ENCODE measurements at regions not wholly inside any gene's neighbourhood (a gene's known extent, or its start where the extent isn't known, plus 50 kb on each side); places are given as distances from the start of the nearest gene placed in this dataset.

DNA sequence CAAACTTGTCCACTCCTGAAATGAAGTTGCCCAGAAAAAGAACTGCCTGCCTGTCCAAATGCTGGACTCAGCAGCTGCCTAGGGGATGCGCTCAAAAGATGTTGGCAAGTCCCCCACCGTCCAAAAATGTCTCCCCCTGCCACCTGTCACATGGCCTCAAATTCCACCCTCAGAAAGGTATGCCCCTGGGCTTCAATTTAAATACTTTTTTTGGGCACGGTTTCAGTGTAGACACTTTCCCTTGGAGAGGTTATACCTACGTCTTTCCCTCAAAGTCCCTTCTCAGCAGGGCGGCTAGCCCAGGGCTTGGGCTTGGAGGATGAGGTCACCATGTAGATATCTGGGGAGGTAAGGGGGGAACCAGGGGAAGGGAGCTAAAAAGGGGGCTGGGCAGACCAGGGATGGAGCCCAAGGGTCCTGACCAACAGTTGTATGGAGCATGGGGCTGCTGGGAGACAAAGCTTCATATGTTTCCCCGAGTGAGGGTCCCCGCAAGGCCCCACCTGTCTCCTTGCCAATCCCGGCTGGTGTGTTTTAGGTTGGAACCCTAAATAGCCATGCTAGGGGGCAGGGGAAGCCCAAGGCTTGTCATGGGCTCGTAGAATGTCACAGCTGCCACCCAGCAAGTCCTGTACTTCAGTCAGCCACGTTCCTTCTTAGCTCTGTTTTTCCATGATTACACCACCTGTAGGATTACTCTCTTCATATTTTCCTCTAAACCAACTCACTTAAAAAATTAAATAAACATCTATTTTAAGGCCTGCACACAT, 131.2 kb upstream of the TBX3 start:
- FAIRE-seq = no peak
- in situ Hi-C loops (cut with MboI) (no loop called here), intact Hi-C loops (cut with micrococcal nuclease) (no loop called here)
- Histone ChIP-seq H3K9me3 (replicated peaks; ENCODE audit: control insufficient read depth, insufficient read depth, low read depth, low read length) (no peaks in the 10 kb centered on the region), H3K27me3 (ENCODE audit: control insufficient read depth in 2 of 2, insufficient read depth in 2 of 2, low read length in 2 of 2) (peaks cover 3 to 17% of the 10 kb centered on the region in 2 experiments; a peak in 3 of 5 replicates), H3K9ac (ENCODE audit: insufficient read depth in 1 of 2, low read depth in 2 of 2, low read length in 2 of 2) (no peak overlapping the region), H3K36me3 (ENCODE audit: control insufficient read depth, insufficient read depth, low read length) (no peaks in the 10 kb centered on the region), H3K4me1 (replicated peaks in 1 of 2; ENCODE audit: control insufficient read depth in 2 of 2, insufficient read depth in 2 of 2, low read length in 2 of 2) (no peaks in the 10 kb centered on the region), H3K79me2 (ENCODE audit: control insufficient read depth, insufficient read depth, low read length) (no peaks in the 10 kb centered on the region), H3K9me1 (ENCODE audit: control insufficient read depth, insufficient read depth, low read length) (no peaks in the 10 kb centered on the region), H3K27ac (ENCODE audit: extremely low read depth, low read depth, low read length) (no peak overlapping the region), H3K4me2 (ENCODE audit: insufficient read depth, low read length) (no peak overlapping the region), H4K20me1 (replicated peaks; ENCODE audit: control insufficient read depth, insufficient read depth, low read length) (peaks cover 4% of the 10 kb centered on the region; the same call in 1 of the 2 replicates), H2AFZ (ENCODE audit: low read depth, low read length) (no peak overlapping the region), H3K4me3 (no peak overlapping the region)
- no TSS peak for BruUV-seq (replicated peaks)
- ChIA-PET CTCF (ENCODE audit: low intra/inter-chr PET ratio) (interaction anchor here (0.7 kb wide), 1 partner anchor 1006 kb away, joined by 6 read pairs; no protein-coding TSS in a partner anchor), POLR2A (interaction anchor here (0.6 to 0.7 kb wide), 3 partner anchors 21 to 962 kb away, joined by 3 to 4 read pairs (median 3); no protein-coding TSS in a partner anchor)
- ATAC-seq = no peak
- WGBS (ENCODE audit: insufficient coverage, low coverage, missing lambda C conversion rate) = 0% methylated on average over 10 of the region's 10 CpGs
- no peak for DNase-seq (ENCODE audit: extremely low read depth in 1 of 4, low spot score in 3 of 4)
- TF ChIP-seq NCOA1 (IDR thresholded peaks at IDR 0.05; ENCODE audit: low read depth) (no peak), PCBP2 (IDR thresholded peaks at IDR 0.05; ENCODE audit: low read depth, low read length, poor library complexity, severe bottlenecking) (no peak), BACH1 (tag; IDR thresholded peaks at IDR 0.05) (no peak), KDM4B (IDR thresholded peaks at IDR 0.05; ENCODE audit: borderline replicate concordance in 2 of 2, low read depth in 1 of 2) (no peak), ZNF3 (CRISPR knock-in tag; IDR thresholded peaks at IDR 0.05) (no peak), ARNT (IDR thresholded peaks at IDR 0.05) (no peak), WHSC1 (IDR thresholded peaks at IDR 0.05; ENCODE audit: low read length) (no peak), RFX7 (CRISPR knock-in tag; IDR thresholded peaks at IDR 0.05) (no peak), ZZZ3 (IDR thresholded peaks at IDR 0.05) (no peak)
- TF ChIP-seq, protein P1, sequence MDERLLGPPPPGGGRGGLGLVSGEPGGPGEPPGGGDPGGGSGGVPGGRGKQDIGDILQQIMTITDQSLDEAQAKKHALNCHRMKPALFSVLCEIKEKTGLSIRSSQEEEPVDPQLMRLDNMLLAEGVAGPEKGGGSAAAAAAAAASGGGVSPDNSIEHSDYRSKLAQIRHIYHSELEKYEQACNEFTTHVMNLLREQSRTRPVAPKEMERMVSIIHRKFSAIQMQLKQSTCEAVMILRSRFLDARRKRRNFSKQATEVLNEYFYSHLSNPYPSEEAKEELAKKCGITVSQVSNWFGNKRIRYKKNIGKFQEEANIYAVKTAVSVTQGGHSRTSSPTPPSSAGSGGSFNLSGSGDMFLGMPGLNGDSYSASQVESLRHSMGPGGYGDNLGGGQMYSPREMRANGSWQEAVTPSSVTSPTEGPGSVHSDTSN (CRISPR knock-in tag; IDR thresholded peaks at IDR 0.05; ENCODE audit: low read depth) = no peak
- TF ChIP-seq, protein P1 (tag; conservative IDR thresholded peaks at IDR 0.05; ENCODE audit: low read depth) = no peak
- TF ChIP-seq, protein P2, sequence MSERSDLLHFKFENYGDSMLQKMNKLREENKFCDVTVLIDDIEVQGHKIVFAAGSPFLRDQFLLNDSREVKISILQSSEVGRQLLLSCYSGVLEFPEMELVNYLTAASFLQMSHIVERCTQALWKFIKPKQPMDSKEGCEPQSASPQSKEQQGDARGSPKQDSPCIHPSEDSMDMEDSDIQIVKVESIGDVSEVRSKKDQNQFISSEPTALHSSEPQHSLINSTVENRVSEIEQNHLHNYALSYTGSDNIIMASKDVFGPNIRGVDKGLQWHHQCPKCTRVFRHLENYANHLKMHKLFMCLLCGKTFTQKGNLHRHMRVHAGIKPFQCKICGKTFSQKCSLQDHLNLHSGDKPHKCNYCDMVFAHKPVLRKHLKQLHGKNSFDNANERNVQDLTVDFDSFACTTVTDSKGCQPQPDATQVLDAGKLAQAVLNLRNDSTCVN (CRISPR knock-in tag; IDR thresholded peaks at IDR 0.05) = no peak
- TF ChIP-seq, protein P3, sequence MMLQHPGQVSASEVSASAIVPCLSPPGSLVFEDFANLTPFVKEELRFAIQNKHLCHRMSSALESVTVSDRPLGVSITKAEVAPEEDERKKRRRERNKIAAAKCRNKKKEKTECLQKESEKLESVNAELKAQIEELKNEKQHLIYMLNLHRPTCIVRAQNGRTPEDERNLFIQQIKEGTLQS (IDR thresholded peaks at IDR 0.05) = no peak
- TF ChIP-seq, protein P3 (CRISPR knock-in tag; conservative IDR thresholded peaks at IDR 0.05) = no peak

All from K562 (cell line).